ENCODE measurements at regions not wholly inside any gene's neighbourhood (a gene's known extent, or its start where the extent isn't known, plus 50 kb on each side); places are given as distances from the start of the nearest gene placed in this dataset.

- Mint-ChIP-seq H3K4me1 (no peaks in the 10 kb centered on the region), H3K4me3 (no peak overlapping the region), H3K27me3 (no peaks in the 10 kb centered on the region), H3K9me3 (peaks cover 0 to 8% (median 6%) of the 10 kb centered on the region in 3 donors), H3K36me3 (no peaks in the 10 kb centered on the region), H3K27ac (no peak overlapping the region)
These were observed 881.8 kb upstream of the PCDH10 start for GRCh38 chr4:132267321-132267720.

GRCh38 chr4:132269303-132269990 is 879.6 kb upstream of the PCDH10 start:
- Mint-ChIP-seq H3K36me3 (no peaks in the 10 kb centered on the region), H3K27ac (no peak overlapping the region), H3K4me3 (no peak overlapping the region), H3K9me3 (peaks cover 0 to 4% (median 3%) of the 10 kb centered on the region in 3 donors), H3K4me1 (no peaks in the 10 kb centered on the region), H3K27me3 (no peaks in the 10 kb centered on the region)

- Mint-ChIP-seq H3K4me1 (no peaks in the 10 kb centered on the region), H3K4me3 (no peak overlapping the region), H3K27ac (no peak overlapping the region), H3K36me3 (no peaks in the 10 kb centered on the region), H3K9me3 (peaks cover 0 to 4% (median 3%) of the 10 kb centered on the region in 3 donors), H3K27me3 (no peaks in the 10 kb centered on the region)
These were observed 873.4 kb upstream of the PCDH10 start for GRCh38 chr4:132275583-132276121.

GRCh38 chr4:132276185-132276584 is 872.9 kb upstream of the PCDH10 start:
- H3K9me3 Mint-ChIP-seq: peaks cover 0 to 3% (median 2%) of the 10 kb centered on the region in 3 donors
- H3K4me3 Mint-ChIP-seq: no peak overlapping the region
- no peaks in the 10 kb centered on the region for H3K36me3 Mint-ChIP-seq
- H3K27ac Mint-ChIP-seq: no peak overlapping the region
- H3K27me3 Mint-ChIP-seq: no peaks in the 10 kb centered on the region
- H3K4me1 Mint-ChIP-seq: no peaks in the 10 kb centered on the region

GRCh38 chr4:132276989-132277388 is 872.1 kb upstream of the PCDH10 start:
- H3K4me1 Mint-ChIP-seq: no peaks in the 10 kb centered on the region

GRCh38 chr4:132281733-132282132 is 867.4 kb upstream of the PCDH10 start:
- Mint-ChIP-seq H3K4me3 (no peak overlapping the region), H3K4me1 (no peaks in the 10 kb centered on the region), H3K27me3 (no peaks in the 10 kb centered on the region), H3K27ac (no peak overlapping the region), H3K9me3 (peaks cover 0 to 4% (median 0%) of the 10 kb centered on the region in 3 donors), H3K36me3 (no peaks in the 10 kb centered on the region)

More at GRCh38 chr4:132276989-132277388, 872.1 kb upstream of the PCDH10 start:
- Mint-ChIP-seq H3K36me3 (no peaks in the 10 kb centered on the region), H3K27me3 (no peaks in the 10 kb centered on the region), H3K4me3 (peak overlapping the region in 1 of 4 donors; percentile 38), H3K27ac (no peak overlapping the region), H3K9me3 (no peaks in the 10 kb centered on the region)

GRCh38 chr4:132284910-132285426 is 864.1 kb upstream of the PCDH10 start:
- no peak overlapping the region for H3K27ac Mint-ChIP-seq
- H3K27me3 Mint-ChIP-seq: no peaks in the 10 kb centered on the region
- H3K9me3 Mint-ChIP-seq: peaks cover 0 to 9% (median 5%) of the 10 kb centered on the region in 3 donors
- H3K36me3 Mint-ChIP-seq: no peaks in the 10 kb centered on the region
- no peak overlapping the region for H3K4me3 Mint-ChIP-seq
- no peaks in the 10 kb centered on the region for H3K4me1 Mint-ChIP-seq

- Mint-ChIP-seq H3K4me3 (no peak overlapping the region), H3K9me3 (peaks cover 0 to 4% (median 0%) of the 10 kb centered on the region in 3 donors), H3K27me3 (no peaks in the 10 kb centered on the region), H3K4me1 (no peaks in the 10 kb centered on the region), H3K27ac (no peak overlapping the region), H3K36me3 (no peaks in the 10 kb centered on the region)
These were observed 851.7 kb upstream of the PCDH10 start for GRCh38 chr4:132297346-132297745.

- H3K4me3 Mint-ChIP-seq: no peak overlapping the region
- peaks cover 0 to 4% (median 2%) of the 10 kb centered on the region in 3 donors for H3K9me3 Mint-ChIP-seq
- H3K27me3 Mint-ChIP-seq: no peaks in the 10 kb centered on the region
- H3K36me3 Mint-ChIP-seq: no peaks in the 10 kb centered on the region
- H3K4me1 Mint-ChIP-seq: no peaks in the 10 kb centered on the region
- no peak overlapping the region for H3K27ac Mint-ChIP-seq
These were observed 849.3 kb upstream of the PCDH10 start for GRCh38 chr4:132299841-132300240.

- Mint-ChIP-seq H3K27ac (no peak overlapping the region), H3K4me3 (no peak overlapping the region), H3K4me1 (no peaks in the 10 kb centered on the region), H3K36me3 (no peaks in the 10 kb centered on the region), H3K9me3 (peaks cover 0 to 15% (median 2%) of the 10 kb centered on the region in 3 donors), H3K27me3 (no peaks in the 10 kb centered on the region)
These were observed 836.6 kb upstream of the PCDH10 start for GRCh38 chr4:132312521-132312920.

- peaks cover 0 to 10% (median 2%) of the 10 kb centered on the region in 3 donors for H3K9me3 Mint-ChIP-seq
- no peaks in the 10 kb centered on the region for H3K36me3 Mint-ChIP-seq
- no peak overlapping the region for H3K4me3 Mint-ChIP-seq
- H3K27me3 Mint-ChIP-seq: no peaks in the 10 kb centered on the region
- no peaks in the 10 kb centered on the region for H3K4me1 Mint-ChIP-seq
- no peak overlapping the region for H3K27ac Mint-ChIP-seq
These were observed 835.2 kb upstream of the PCDH10 start for GRCh38 chr4:132313852-132314251.

GRCh38 chr4:132316738-132317137 is 832.4 kb upstream of the PCDH10 start:
- H3K4me3 Mint-ChIP-seq: no peak overlapping the region
- H3K27me3 Mint-ChIP-seq: no peaks in the 10 kb centered on the region
- no peak overlapping the region for H3K27ac Mint-ChIP-seq
- no peaks in the 10 kb centered on the region for H3K36me3 Mint-ChIP-seq
- peaks cover 0 to 10% (median 2%) of the 10 kb centered on the region in 3 donors for H3K9me3 Mint-ChIP-seq
- no peaks in the 10 kb centered on the region for H3K4me1 Mint-ChIP-seq

- Mint-ChIP-seq H3K36me3 (no peaks in the 10 kb centered on the region), H3K27me3 (no peaks in the 10 kb centered on the region), H3K4me3 (no peak overlapping the region), H3K4me1 (no peaks in the 10 kb centered on the region), H3K9me3 (peaks cover 0 to 10% (median 2%) of the 10 kb centered on the region in 3 donors), H3K27ac (no peak overlapping the region)
These were observed 831.2 kb upstream of the PCDH10 start for GRCh38 chr4:132317923-132318322.

GRCh38 chr4:132328761-132329160 is 820.3 kb upstream of the PCDH10 start:
- H3K4me3 Mint-ChIP-seq: no peak overlapping the region
- H3K27me3 Mint-ChIP-seq: no peaks in the 10 kb centered on the region
- peaks cover 0 to 6% (median 4%) of the 10 kb centered on the region in 3 donors for H3K9me3 Mint-ChIP-seq
- H3K27ac Mint-ChIP-seq: no peak overlapping the region
- H3K4me1 Mint-ChIP-seq: no peaks in the 10 kb centered on the region
- no peaks in the 10 kb centered on the region for H3K36me3 Mint-ChIP-seq

- H3K27me3 Mint-ChIP-seq: no peaks in the 10 kb centered on the region
These were observed 818.1 kb upstream of the PCDH10 start for GRCh38 chr4:132330994-132331393.

More at GRCh38 chr4:132330994-132331393, 818.1 kb upstream of the PCDH10 start:
- H3K4me3 Mint-ChIP-seq: no peak overlapping the region
- H3K9me3 Mint-ChIP-seq: peaks cover 0 to 6% (median 3%) of the 10 kb centered on the region in 3 donors
- no peaks in the 10 kb centered on the region for H3K4me1 Mint-ChIP-seq
- no peak overlapping the region for H3K27ac Mint-ChIP-seq
- no peaks in the 10 kb centered on the region for H3K36me3 Mint-ChIP-seq
